B cell (primary cell): ENCODE measurements at regions not wholly inside any gene's neighbourhood (a gene's known extent, or its start where the extent isn't known, plus 50 kb on each side); places are given as distances from the start of the nearest gene placed in this dataset.

ENCODE experiments used
- ATAC-seq: fragments of 200-7000 bp; cut with Tn5 transposase; one replicate; pipeline ENCODE4 v1.10.0; 2021; ENCODE audit warnings: low read depth, mild to moderate bottlenecking, moderate number of reproducible peaks, moderate library complexity
- CTCF ChIA-PET: fragments of 350-600 bp; sonication (Branson Sonifier 250); formaldehyde crosslinking; loops from one replicate; lab custom pipeline; 2021; ENCODE audit warnings: antibody characterized with exemption, inconsistent platforms; lab: Charles Lee
- POLR2A ChIA-PET: fragments of 350-600 bp; sonication (Branson Sonifier 250); formaldehyde crosslinking; loops from one replicate; lab custom pipeline; 2021; ENCODE audit warnings: antibody characterized with exemption; lab: Charles Lee
- DNase-seq: peaks from one replicate; pipeline ENCODE4 v3.0.0; 2013
- H2AFZ ChIP-seq: 2 replicates; pipeline ENCODE4 v1.6.1; 2012; ENCODE audit warnings: mild to moderate bottlenecking, low read depth, low read length; ENCODE audit not compliant: insufficient read depth, poor library complexity, severe bottlenecking
- H3K27ac ChIP-seq, 2 donors: 1 replicate in 1 of 2; 2 replicates in 1 of 2; pipeline ENCODE4 v1.5.1; 2012 to 2013; ENCODE audit warnings: low read length in 2 of 2, mild to moderate bottlenecking in 2 of 2, moderate library complexity in 1 of 2
- H3K27me3 ChIP-seq, 4 experiments: fragments of 200-600 bp in 1 of 4; sonication (generic) in 1 of 4; replicated peaks in 1 of 4; 1 replicate in 2 of 4; 2 replicates in 2 of 4; pipeline versions ENCODE4 v1.6.1 to v1.7.0; 2013 to 2016; ENCODE audit warnings: low read length in 3 of 4, mild to moderate bottlenecking in 2 of 4, mixed read lengths in 1 of 4, moderate library complexity in 1 of 4; ENCODE audit not compliant: insufficient read depth in 4 of 4, control insufficient read depth in 3 of 4; ENCODE audit errors: control extremely low read depth in 1 of 4
- H3K36me3 ChIP-seq, 2 experiments: replicated peaks in 1 of 2; 1 replicate in 1 of 2; 2 replicates in 1 of 2; pipeline versions ENCODE4 v1.6.1 to v1.7.1; 2013; ENCODE audit warnings: low read length in 1 of 2; ENCODE audit not compliant: insufficient read depth in 2 of 2, control insufficient read depth in 1 of 2; ENCODE audit errors: control extremely low read depth in 1 of 2, extremely low read depth in 1 of 2
- H3K4me1 ChIP-seq, 2 donors: fragments of 200-600 bp in 1 of 2; sonication (generic) in 1 of 2; 1 replicate in 1 of 2; 2 replicates in 1 of 2; pipeline versions ENCODE4 v1.5.1 to v1.6.1; 2013 to 2017; ENCODE audit warnings: low read length in 2 of 2; ENCODE audit not compliant: control insufficient read depth in 2 of 2, insufficient read depth in 2 of 2
- H3K4me2 ChIP-seq: replicated peaks from 2 replicates; pipeline ENCODE3; 2012; ENCODE audit warnings: mild to moderate bottlenecking, low read depth, low read length; ENCODE audit not compliant: poor library complexity, severe bottlenecking
- H3K4me3 ChIP-seq, 5 experiments: fragments of 200-600 bp in 1 of 5; sonication (generic) in 1 of 5; 1 replicate in 3 of 5; 2 replicates in 2 of 5; pipeline versions ENCODE4 v1.5.1 to v1.7.0; 2011 to 2016; ENCODE audit warnings: low read length in 4 of 5, mild to moderate bottlenecking in 4 of 5, low read depth in 2 of 5, control low read depth in 1 of 5, moderate library complexity in 1 of 5; ENCODE audit not compliant: insufficient read depth in 1 of 5; ENCODE audit errors: control extremely low read depth in 1 of 5, extremely low read depth in 1 of 5
- H3K79me2 ChIP-seq: fragments of 200-600 bp; sonication (generic); one replicate; pipeline ENCODE4 v1.6.0; 2016; ENCODE audit warnings: low read length; ENCODE audit not compliant: control insufficient read depth, insufficient read depth
- H3K9ac ChIP-seq: fragments of 200-600 bp; sonication (generic); 2 replicates; pipeline ENCODE4 v1.6.1; 2017; ENCODE audit warnings: mild to moderate bottlenecking, low read length, moderate library complexity
- H3K9me3 ChIP-seq, 3 donors: one replicate each; pipeline versions ENCODE4 v1.6.1 to v1.7.1; 2013; ENCODE audit warnings: low read length in 2 of 3; ENCODE audit not compliant: control insufficient read depth in 2 of 3, insufficient read depth in 1 of 3; ENCODE audit errors: control extremely low read depth in 1 of 3
- H4K20me1 ChIP-seq: 2 replicates; pipeline ENCODE4 v1.6.0; 2012; ENCODE audit warnings: mild to moderate bottlenecking, low read length; ENCODE audit not compliant: insufficient read depth, control insufficient read depth, poor library complexity, severe bottlenecking
- H3K27ac Mint-ChIP-seq: one replicate; pipeline ENCODE4 v1.8.0; 2021; ENCODE audit warnings: mixed read lengths
- H3K27me3 Mint-ChIP-seq: one replicate; pipeline ENCODE4 v1.8.0; 2021; ENCODE audit warnings: mixed read lengths
- H3K4me1 Mint-ChIP-seq: one replicate; pipeline ENCODE4 v1.8.0; 2021; ENCODE audit warnings: mixed read lengths
- H3K4me3 Mint-ChIP-seq: one replicate; pipeline ENCODE4 v1.8.0; 2021; ENCODE audit warnings: mixed read lengths
- H3K9me3 Mint-ChIP-seq: one replicate; pipeline ENCODE4 v1.8.0; 2022; ENCODE audit warnings: mixed read lengths; ENCODE audit not compliant: insufficient read depth
- EZH2 ChIP-seq: IDR thresholded peaks from 2 replicates; pipeline ENCODE4 v1.6.1; 2012; ENCODE audit warnings: borderline replicate concordance, low read depth, mild to moderate bottlenecking, moderate library complexity, low read length; ENCODE audit not compliant: insufficient read depth, poor library complexity, severe bottlenecking
- WGBS: methylation state at CpG from one replicate; pipeline ENCODE4 v1.1.5; 2013; ENCODE audit warnings: missing lambda C conversion rate; ENCODE audit not compliant: insufficient coverage; 5-methylcytosine and 5-hydroxymethylcytosine counted together
- intact Hi-C: fragments of 100-400 bp; cut with micrococcal nuclease; formaldehyde crosslinking; loops from one replicate; pipeline ENCODE4 v1.10.0; 2022
- TF ChIP-seq, protein P1 (sequence below): fragments of 200-600 bp; IDR thresholded peaks from one replicate; pipeline ENCODE4 v1.8.0; 2022; ENCODE audit warnings: antibody characterized with exemption, mild to moderate bottlenecking

- no peaks in the 10 kb centered on the region for H3K36me3 ChIP-seq
- no peak overlapping the region for H3K27ac ChIP-seq
- no peak overlapping the region for H3K4me3 Mint-ChIP-seq
- no peaks in the 10 kb centered on the region for H3K27me3 Mint-ChIP-seq
- no peaks in the 10 kb centered on the region for H3K79me2 ChIP-seq
- H2AFZ ChIP-seq: no peak overlapping the region
- no peak overlapping the region for H3K4me3 ChIP-seq
- intact Hi-C loops: no loop called here
- H3K4me1 Mint-ChIP-seq: no peaks in the 10 kb centered on the region
- no peaks in the 10 kb centered on the region for H3K27me3 ChIP-seq
- no peaks in the 10 kb centered on the region for H3K9me3 Mint-ChIP-seq
- no peak for ATAC-seq
- DNase-seq: no peak
- H3K27ac Mint-ChIP-seq: no peak overlapping the region
- H4K20me1 ChIP-seq: no peaks in the 10 kb centered on the region
- H3K4me1 ChIP-seq: no peaks in the 10 kb centered on the region
- H3K9me3 ChIP-seq: no peaks in the 10 kb centered on the region
- 83% methylated on average over 1 of the region's 1 CpG for WGBS
- TF ChIP-seq EZH2: no peak
- TF ChIP-seq, protein P1, sequence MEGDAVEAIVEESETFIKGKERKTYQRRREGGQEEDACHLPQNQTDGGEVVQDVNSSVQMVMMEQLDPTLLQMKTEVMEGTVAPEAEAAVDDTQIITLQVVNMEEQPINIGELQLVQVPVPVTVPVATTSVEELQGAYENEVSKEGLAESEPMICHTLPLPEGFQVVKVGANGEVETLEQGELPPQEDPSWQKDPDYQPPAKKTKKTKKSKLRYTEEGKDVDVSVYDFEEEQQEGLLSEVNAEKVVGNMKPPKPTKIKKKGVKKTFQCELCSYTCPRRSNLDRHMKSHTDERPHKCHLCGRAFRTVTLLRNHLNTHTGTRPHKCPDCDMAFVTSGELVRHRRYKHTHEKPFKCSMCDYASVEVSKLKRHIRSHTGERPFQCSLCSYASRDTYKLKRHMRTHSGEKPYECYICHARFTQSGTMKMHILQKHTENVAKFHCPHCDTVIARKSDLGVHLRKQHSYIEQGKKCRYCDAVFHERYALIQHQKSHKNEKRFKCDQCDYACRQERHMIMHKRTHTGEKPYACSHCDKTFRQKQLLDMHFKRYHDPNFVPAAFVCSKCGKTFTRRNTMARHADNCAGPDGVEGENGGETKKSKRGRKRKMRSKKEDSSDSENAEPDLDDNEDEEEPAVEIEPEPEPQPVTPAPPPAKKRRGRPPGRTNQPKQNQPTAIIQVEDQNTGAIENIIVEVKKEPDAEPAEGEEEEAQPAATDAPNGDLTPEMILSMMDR: no peak
- H3K9ac ChIP-seq: no peak overlapping the region
- ChIA-PET POLR2A (no interaction called here), CTCF (no interaction called here)
- H3K4me2 ChIP-seq: no peak overlapping the region
Measured at GRCh38 chr2:53095227-53095626, 672.4 kb upstream of the CHAC2 start.

GRCh38 chr2:53093355-53093754 lies 674.2 kb upstream of the CHAC2 start:
- POLR2A ChIA-PET: no interaction called here
- Mint-ChIP-seq H3K27ac (no peak overlapping the region), H3K4me1 (no peaks in the 10 kb centered on the region), H3K27me3 (no peaks in the 10 kb centered on the region), H3K9me3 (no peaks in the 10 kb centered on the region), H3K4me3 (no peak overlapping the region)
- DNase-seq (no peak), ATAC-seq (no peak)
- H3K4me1 ChIP-seq: no peaks in the 10 kb centered on the region
- no peaks in the 10 kb centered on the region for H3K79me2 ChIP-seq
- H3K9me3 ChIP-seq: peaks cover 0 to 1% (median 0%) of the 10 kb centered on the region in 3 donors
- CTCF ChIA-PET: no interaction called here
- no CpG with 5 or more reads among the region's 1 CpG for WGBS
- no peak for TF ChIP-seq EZH2
- TF ChIP-seq, protein P1: no peak
- no peaks in the 10 kb centered on the region for H3K27me3 ChIP-seq
- H2AFZ ChIP-seq: no peak overlapping the region
- H3K27ac ChIP-seq: no peak overlapping the region
- intact Hi-C loops: no loop called here
- no peaks in the 10 kb centered on the region for H3K36me3 ChIP-seq
- H4K20me1 ChIP-seq: no peaks in the 10 kb centered on the region
- H3K4me3 ChIP-seq: no peak overlapping the region
- H3K9ac ChIP-seq: no peak overlapping the region
- H3K4me2 ChIP-seq: no peak overlapping the region
